GM18909 (cell line): ENCODE measurements at regions not wholly inside any gene's neighbourhood (a gene's known extent, or its start where the extent isn't known, plus 50 kb on each side); places are given as distances from the start of the nearest gene placed in this dataset.
A peak's percentile ranks its signal among the peaks of the same experiment; 100 is the strongest.
"Not testable (repeated sequence)": the region's sequence is repeated elsewhere in the genome, so short reads cannot be mapped to it uniquely, and the experiment has no call there.

ENCODE experiments used
- ATAC-seq: cut with Tn5 transposase; IDR thresholded peaks from one replicate; pipeline ENCODE4 v1.9.1; 2021; ENCODE audit warnings: mild to moderate bottlenecking; ENCODE audit not compliant: unreplicated experiment, poor library complexity

GRCh38 chr16:79895053-79895916, 294.7 kb upstream of the MAF start:
- no peak for ATAC-seq

DNA sequence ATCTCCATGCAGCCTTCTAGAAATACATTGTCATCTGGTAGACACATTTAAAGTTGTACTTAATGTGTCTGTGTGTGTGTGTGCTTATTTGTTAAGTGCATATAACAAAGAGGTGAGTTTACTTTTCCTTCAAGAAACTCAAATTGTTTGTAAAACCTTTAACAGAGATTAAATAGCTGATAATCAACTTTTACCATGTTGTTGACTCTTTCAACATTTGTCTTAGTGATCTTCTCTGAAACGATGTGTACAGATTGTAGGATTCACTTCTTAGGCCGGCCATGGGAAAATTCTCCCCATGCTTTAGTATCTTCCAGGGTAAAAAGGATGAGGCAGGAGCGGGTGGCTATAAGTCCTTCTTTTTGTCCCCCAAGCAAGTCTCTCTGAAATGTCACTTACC, 292.9 kb upstream of the MAF start:
- no peak for ATAC-seq

- no peak for ATAC-seq
These were observed 291.7 kb upstream of the MAF start for GRCh38 chr16:79892278-79892677.

DNA sequence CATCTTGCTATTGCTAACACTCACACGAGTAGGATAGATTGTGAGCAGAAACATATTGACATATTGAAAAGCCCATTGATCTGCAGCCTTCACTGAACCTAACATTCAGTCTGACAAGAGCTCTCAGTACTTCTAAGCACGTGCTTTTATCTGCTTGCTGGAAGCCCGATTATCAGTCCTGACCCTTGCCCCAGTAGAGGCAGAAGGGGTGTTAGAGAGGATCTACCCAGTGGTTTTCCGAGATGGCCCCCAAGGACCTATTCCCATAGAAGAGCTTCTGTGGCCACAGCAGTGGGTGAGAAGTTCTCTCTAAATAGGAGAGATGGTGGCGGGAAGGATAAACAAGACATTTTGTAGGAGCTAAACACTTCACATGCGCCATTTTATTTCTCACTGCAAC, 290.9 kb upstream of the MAF start:
- no peak for ATAC-seq

- ATAC-seq, result no peak
These were observed 287.3 kb upstream of the MAF start for GRCh38 chr16:79887541-79888540.

- no peak for ATAC-seq
These were observed 284.8 kb upstream of the MAF start for GRCh38 chr16:79885320-79885719.

DNA sequence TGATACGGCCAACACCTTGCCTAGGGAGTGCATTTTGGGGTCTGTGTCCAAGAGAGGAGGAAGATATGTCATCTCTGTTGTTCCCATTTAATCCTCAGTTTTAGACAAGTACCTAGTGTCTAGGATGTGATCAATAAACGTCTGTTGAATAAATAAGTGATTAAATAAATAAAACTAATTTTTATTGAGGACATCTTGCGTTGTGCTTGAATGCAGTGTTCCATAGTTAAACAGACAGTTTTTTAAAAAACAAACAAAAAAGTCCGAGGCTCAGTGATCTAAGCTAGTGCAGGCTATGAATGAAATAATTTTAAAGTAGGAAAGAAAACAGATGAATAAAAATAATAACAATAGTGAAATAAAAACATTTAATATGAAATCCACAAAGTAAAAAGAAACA, 283.0 kb upstream of the MAF start:
- ATAC-seq, result no peak

DNA sequence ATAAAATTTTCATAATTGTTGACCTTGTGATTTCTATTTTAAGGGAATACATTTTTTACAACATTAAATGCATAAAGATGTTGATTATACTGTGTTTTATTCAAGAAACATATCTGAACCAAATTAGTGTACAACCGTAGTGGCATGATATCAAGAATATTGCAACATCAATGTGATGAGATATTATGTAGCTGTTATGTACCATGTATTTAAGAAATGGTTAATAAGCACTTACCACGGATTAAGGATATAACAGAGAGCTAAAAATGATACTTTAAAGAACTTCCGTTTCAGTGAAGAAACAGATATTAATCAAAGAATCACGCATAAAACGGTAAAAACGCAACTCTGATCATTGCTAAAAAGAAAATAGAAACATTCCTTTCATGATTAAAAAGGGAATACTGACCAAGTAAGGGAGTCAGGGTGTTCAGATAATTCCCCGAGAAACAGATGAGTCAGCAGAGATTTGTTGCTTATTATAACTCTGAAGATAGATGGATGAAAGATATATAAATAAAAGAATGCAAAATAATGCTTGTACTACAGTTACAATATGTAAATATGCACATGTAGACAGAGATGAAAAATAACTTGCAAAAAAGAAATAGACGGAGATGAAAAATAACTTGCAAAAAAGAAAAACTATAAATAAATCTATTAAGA, 281.9 kb upstream of the MAF start:
- no peak for ATAC-seq

DNA sequence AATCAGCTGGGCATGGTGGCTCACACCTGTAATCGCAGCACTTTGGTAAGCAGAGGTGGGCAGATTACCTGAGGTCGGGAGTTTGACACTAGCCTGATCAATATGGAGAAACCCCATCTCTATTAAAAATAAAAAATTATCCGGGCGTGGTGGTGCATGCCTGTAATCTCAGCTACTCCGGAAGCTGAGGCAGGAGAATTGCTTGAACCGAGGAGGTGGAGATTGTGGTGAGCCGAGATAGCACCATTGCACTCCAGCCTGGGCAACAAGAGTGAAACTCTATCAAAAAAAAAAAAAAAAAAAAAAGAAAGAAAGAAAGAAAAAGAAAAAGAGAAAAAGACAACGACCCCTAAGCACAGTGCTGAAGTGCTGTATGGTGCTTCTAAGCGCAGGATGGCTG, 280.6 kb upstream of the MAF start:
- ATAC-seq, result not testable (repeated sequence)

DNA sequence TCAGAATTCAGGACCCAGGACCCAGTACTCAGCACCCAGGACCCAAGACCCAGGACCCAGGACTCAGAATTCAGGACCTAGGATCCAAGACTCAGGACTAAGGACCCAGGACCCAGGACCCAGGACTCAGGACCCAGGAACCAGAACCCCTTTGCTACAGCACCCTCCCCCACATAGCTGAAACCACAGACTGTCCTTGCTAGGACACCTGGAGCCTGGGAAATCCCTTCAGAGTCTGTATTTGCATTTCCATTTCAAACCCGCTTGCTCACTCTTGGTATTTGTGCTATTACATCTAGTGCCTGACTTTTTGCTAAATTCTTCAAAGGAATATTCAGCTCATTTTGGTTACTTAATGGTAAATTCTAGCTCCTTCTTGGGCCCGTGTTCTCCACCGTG, 275.8 kb upstream of the MAF start:
- peak; percentile 50 for ATAC-seq

DNA sequence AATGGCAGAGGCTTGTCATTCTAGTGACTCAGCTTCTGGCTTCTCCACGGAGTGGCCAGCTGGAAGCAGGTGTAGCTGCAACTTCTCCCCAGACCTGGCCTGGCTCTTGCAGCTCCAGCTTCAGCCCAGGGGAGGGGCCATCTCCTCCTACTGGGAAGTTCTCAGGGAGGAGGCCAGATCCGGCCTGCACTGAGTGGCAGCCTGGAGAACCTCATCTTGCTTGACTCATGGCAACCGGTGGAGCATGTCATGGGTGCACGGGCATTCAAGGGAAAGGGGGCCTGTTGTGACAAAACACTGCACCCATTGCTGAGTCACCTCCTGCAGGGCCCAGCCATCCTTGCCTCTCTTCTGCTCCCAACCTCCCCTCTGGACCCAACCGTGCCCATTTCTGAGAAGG, 273.9 kb upstream of the MAF start:
- no peak for ATAC-seq

- ATAC-seq, result no peak
These were observed 273.3 kb upstream of the MAF start for GRCh38 chr16:79873825-79874224.

GRCh38 chr16:79871906-79872305, 271.4 kb upstream of the MAF start:
- ATAC-seq, result no peak

GRCh38 chr16:79870016-79870886, 269.7 kb upstream of the MAF start:
- no peak for ATAC-seq

GRCh38 chr16:79869304-79870015, 268.9 kb upstream of the MAF start:
- no peak for ATAC-seq

- no peak for ATAC-seq
These were observed 268.3 kb upstream of the MAF start for GRCh38 chr16:79868841-79869240.

GRCh38 chr16:79867425-79867997, 267.0 kb upstream of the MAF start:
- no peak for ATAC-seq

- no peak for ATAC-seq
These were observed 265.4 kb upstream of the MAF start for GRCh38 chr16:79865918-79866317.
